B cell (primary cell): ENCODE measurements at regions not wholly inside any gene's neighbourhood (a gene's known extent, or its start where the extent isn't known, plus 50 kb on each side); places are given as distances from the start of the nearest gene placed in this dataset.

Source experiments
- ATAC-seq: fragments of 200-7000 bp; cut with Tn5 transposase; one replicate; pipeline ENCODE4 v1.10.0; 2021; ENCODE audit warnings: low read depth, mild to moderate bottlenecking, moderate number of reproducible peaks, moderate library complexity
- CTCF ChIA-PET: fragments of 350-600 bp; sonication (Branson Sonifier 250); formaldehyde crosslinking; loops from one replicate; lab custom pipeline; 2021; ENCODE audit warnings: antibody characterized with exemption, inconsistent platforms; lab: Charles Lee
- POLR2A ChIA-PET: fragments of 350-600 bp; sonication (Branson Sonifier 250); formaldehyde crosslinking; loops from one replicate; lab custom pipeline; 2021; ENCODE audit warnings: antibody characterized with exemption; lab: Charles Lee
- DNase-seq: peaks from one replicate; pipeline ENCODE4 v3.0.0; 2013
- H2AFZ ChIP-seq: 2 replicates; pipeline ENCODE4 v1.6.1; 2012; ENCODE audit warnings: mild to moderate bottlenecking, low read depth, low read length; ENCODE audit not compliant: insufficient read depth, poor library complexity, severe bottlenecking
- H3K27ac ChIP-seq, 2 donors: 1 replicate in 1 of 2; 2 replicates in 1 of 2; pipeline ENCODE4 v1.5.1; 2012 to 2013; ENCODE audit warnings: low read length in 2 of 2, mild to moderate bottlenecking in 2 of 2, moderate library complexity in 1 of 2
- H3K27me3 ChIP-seq, 4 experiments: fragments of 200-600 bp in 1 of 4; sonication (generic) in 1 of 4; replicated peaks in 1 of 4; 1 replicate in 2 of 4; 2 replicates in 2 of 4; pipeline versions ENCODE4 v1.6.1 to v1.7.0; 2013 to 2016; ENCODE audit warnings: low read length in 3 of 4, mild to moderate bottlenecking in 2 of 4, mixed read lengths in 1 of 4, moderate library complexity in 1 of 4; ENCODE audit not compliant: insufficient read depth in 4 of 4, control insufficient read depth in 3 of 4; ENCODE audit errors: control extremely low read depth in 1 of 4
- H3K36me3 ChIP-seq, 2 experiments: replicated peaks in 1 of 2; 1 replicate in 1 of 2; 2 replicates in 1 of 2; pipeline versions ENCODE4 v1.6.1 to v1.7.1; 2013; ENCODE audit warnings: low read length in 1 of 2; ENCODE audit not compliant: insufficient read depth in 2 of 2, control insufficient read depth in 1 of 2; ENCODE audit errors: control extremely low read depth in 1 of 2, extremely low read depth in 1 of 2
- H3K4me1 ChIP-seq, 2 donors: fragments of 200-600 bp in 1 of 2; sonication (generic) in 1 of 2; 1 replicate in 1 of 2; 2 replicates in 1 of 2; pipeline versions ENCODE4 v1.5.1 to v1.6.1; 2013 to 2017; ENCODE audit warnings: low read length in 2 of 2; ENCODE audit not compliant: control insufficient read depth in 2 of 2, insufficient read depth in 2 of 2
- H3K4me2 ChIP-seq: replicated peaks from 2 replicates; pipeline ENCODE3; 2012; ENCODE audit warnings: mild to moderate bottlenecking, low read depth, low read length; ENCODE audit not compliant: poor library complexity, severe bottlenecking
- H3K4me3 ChIP-seq, 5 experiments: fragments of 200-600 bp in 1 of 5; sonication (generic) in 1 of 5; 1 replicate in 3 of 5; 2 replicates in 2 of 5; pipeline versions ENCODE4 v1.5.1 to v1.7.0; 2011 to 2016; ENCODE audit warnings: low read length in 4 of 5, mild to moderate bottlenecking in 4 of 5, low read depth in 2 of 5, control low read depth in 1 of 5, moderate library complexity in 1 of 5; ENCODE audit not compliant: insufficient read depth in 1 of 5; ENCODE audit errors: control extremely low read depth in 1 of 5, extremely low read depth in 1 of 5
- H3K79me2 ChIP-seq: fragments of 200-600 bp; sonication (generic); one replicate; pipeline ENCODE4 v1.6.0; 2016; ENCODE audit warnings: low read length; ENCODE audit not compliant: control insufficient read depth, insufficient read depth
- H3K9ac ChIP-seq: fragments of 200-600 bp; sonication (generic); 2 replicates; pipeline ENCODE4 v1.6.1; 2017; ENCODE audit warnings: mild to moderate bottlenecking, low read length, moderate library complexity
- H3K9me3 ChIP-seq, 3 donors: one replicate each; pipeline versions ENCODE4 v1.6.1 to v1.7.1; 2013; ENCODE audit warnings: low read length in 2 of 3; ENCODE audit not compliant: control insufficient read depth in 2 of 3, insufficient read depth in 1 of 3; ENCODE audit errors: control extremely low read depth in 1 of 3
- H4K20me1 ChIP-seq: 2 replicates; pipeline ENCODE4 v1.6.0; 2012; ENCODE audit warnings: mild to moderate bottlenecking, low read length; ENCODE audit not compliant: insufficient read depth, control insufficient read depth, poor library complexity, severe bottlenecking
- H3K27ac Mint-ChIP-seq: one replicate; pipeline ENCODE4 v1.8.0; 2021; ENCODE audit warnings: mixed read lengths
- H3K27me3 Mint-ChIP-seq: one replicate; pipeline ENCODE4 v1.8.0; 2021; ENCODE audit warnings: mixed read lengths
- H3K4me1 Mint-ChIP-seq: one replicate; pipeline ENCODE4 v1.8.0; 2021; ENCODE audit warnings: mixed read lengths
- H3K4me3 Mint-ChIP-seq: one replicate; pipeline ENCODE4 v1.8.0; 2021; ENCODE audit warnings: mixed read lengths
- H3K9me3 Mint-ChIP-seq: one replicate; pipeline ENCODE4 v1.8.0; 2022; ENCODE audit warnings: mixed read lengths; ENCODE audit not compliant: insufficient read depth
- WGBS: methylation state at CpG from one replicate; pipeline ENCODE4 v1.1.5; 2013; ENCODE audit warnings: missing lambda C conversion rate; ENCODE audit not compliant: insufficient coverage; 5-methylcytosine and 5-hydroxymethylcytosine counted together
- intact Hi-C: fragments of 100-400 bp; cut with micrococcal nuclease; formaldehyde crosslinking; loops from one replicate; pipeline ENCODE4 v1.10.0; 2022
- TF ChIP-seq, protein P1 (sequence below): fragments of 200-600 bp; IDR thresholded peaks from one replicate; pipeline ENCODE4 v1.8.0; 2022; ENCODE audit warnings: antibody characterized with exemption, mild to moderate bottlenecking

DNA sequence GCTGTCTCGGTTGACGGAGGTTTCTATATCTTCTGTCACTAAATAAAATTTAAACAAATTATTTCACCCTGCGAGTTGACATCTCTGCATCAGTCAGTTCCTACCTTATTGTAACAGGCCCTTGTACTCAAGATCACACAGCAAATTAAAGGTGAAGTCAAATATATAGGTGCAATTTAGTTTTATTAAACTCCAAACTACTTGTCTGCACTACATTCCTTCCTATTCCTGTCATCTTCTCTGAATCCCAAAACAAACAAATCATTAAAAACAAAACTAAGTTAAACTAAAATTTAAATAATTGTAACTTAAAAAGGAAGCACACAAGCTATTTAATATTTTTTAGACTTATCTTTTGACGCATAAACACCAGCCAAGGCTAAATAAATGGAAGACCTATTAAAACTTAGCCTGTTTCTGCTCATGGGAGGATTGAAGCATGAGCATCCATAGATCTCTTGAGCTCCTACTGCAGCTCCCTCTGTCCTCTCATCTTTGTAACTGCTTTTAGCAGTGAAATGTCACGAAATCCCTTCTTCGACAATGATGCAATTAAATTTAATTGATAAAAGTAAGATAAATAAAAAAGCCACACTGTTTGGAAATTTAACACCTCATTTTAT, 1152.3 kb upstream of the GJE1 start:
- ATAC-seq (no peak), DNase-seq (no peak)
- Histone ChIP-seq H2AFZ (no peak overlapping the region), H3K4me1 (no peaks in the 10 kb centered on the region), H3K9me3 (no peaks in the 10 kb centered on the region), H3K9ac (no peak overlapping the region), H3K79me2 (no peaks in the 10 kb centered on the region), H3K36me3 (no peaks in the 10 kb centered on the region), H3K4me3 (no peak overlapping the region), H3K27ac (no peak overlapping the region), H4K20me1 (no peaks in the 10 kb centered on the region), H3K27me3 (no peaks in the 10 kb centered on the region), H3K4me2 (no peak overlapping the region)
- no peak overlapping the region for H3K4me3 Mint-ChIP-seq
- no peaks in the 10 kb centered on the region for H3K9me3 Mint-ChIP-seq
- intact Hi-C loops = no loop called here
- no CpG with 5 or more reads among the region's 6 CpGs for WGBS
- no peak overlapping the region for H3K27ac Mint-ChIP-seq
- H3K27me3 Mint-ChIP-seq = no peaks in the 10 kb centered on the region
- CTCF ChIA-PET = no interaction called here
- H3K4me1 Mint-ChIP-seq = no peaks in the 10 kb centered on the region
- TF ChIP-seq, protein P1, sequence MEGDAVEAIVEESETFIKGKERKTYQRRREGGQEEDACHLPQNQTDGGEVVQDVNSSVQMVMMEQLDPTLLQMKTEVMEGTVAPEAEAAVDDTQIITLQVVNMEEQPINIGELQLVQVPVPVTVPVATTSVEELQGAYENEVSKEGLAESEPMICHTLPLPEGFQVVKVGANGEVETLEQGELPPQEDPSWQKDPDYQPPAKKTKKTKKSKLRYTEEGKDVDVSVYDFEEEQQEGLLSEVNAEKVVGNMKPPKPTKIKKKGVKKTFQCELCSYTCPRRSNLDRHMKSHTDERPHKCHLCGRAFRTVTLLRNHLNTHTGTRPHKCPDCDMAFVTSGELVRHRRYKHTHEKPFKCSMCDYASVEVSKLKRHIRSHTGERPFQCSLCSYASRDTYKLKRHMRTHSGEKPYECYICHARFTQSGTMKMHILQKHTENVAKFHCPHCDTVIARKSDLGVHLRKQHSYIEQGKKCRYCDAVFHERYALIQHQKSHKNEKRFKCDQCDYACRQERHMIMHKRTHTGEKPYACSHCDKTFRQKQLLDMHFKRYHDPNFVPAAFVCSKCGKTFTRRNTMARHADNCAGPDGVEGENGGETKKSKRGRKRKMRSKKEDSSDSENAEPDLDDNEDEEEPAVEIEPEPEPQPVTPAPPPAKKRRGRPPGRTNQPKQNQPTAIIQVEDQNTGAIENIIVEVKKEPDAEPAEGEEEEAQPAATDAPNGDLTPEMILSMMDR = no peak
- POLR2A ChIA-PET = no interaction called here

DNA sequence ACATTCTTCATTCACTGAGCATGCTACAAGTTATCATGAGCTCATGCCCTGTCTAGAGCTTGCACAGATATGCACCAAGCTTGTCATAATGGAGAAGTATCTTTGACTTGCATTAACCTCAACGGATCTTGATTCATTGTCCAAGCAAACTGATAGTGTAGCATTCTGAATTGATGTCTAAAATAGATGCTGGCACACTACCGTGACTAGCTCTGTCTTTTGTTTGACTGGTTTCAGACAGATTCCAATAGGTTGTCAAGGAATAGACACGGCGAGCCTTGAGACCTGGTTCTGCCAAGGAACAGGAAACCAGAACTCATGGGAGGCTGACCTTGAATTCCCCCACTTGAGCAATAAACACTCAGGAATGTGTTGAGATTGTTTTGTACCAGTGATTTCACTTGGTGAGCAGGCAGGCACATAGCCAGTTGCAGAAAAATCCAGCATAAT, 1153.1 kb upstream of the GJE1 start:
- DNase-seq (no peak), ATAC-seq (no peak)
- no peak overlapping the region for H2AFZ ChIP-seq
- no peak overlapping the region for H3K9ac ChIP-seq
- Mint-ChIP-seq H3K27me3 (no peaks in the 10 kb centered on the region), H3K9me3 (no peaks in the 10 kb centered on the region), H3K4me1 (no peaks in the 10 kb centered on the region), H3K27ac (no peak overlapping the region), H3K4me3 (no peak overlapping the region)
- no peak overlapping the region for H3K4me3 ChIP-seq
- H3K4me2 ChIP-seq = no peak overlapping the region
- TF ChIP-seq, protein P1 = no peak
- POLR2A ChIA-PET = no interaction called here
- WGBS = 88% methylated on average over 4 of the region's 4 CpGs
- H3K4me1 ChIP-seq = no peaks in the 10 kb centered on the region
- H3K9me3 ChIP-seq = no peaks in the 10 kb centered on the region
- H3K27me3 ChIP-seq = no peaks in the 10 kb centered on the region
- no peak overlapping the region for H3K27ac ChIP-seq
- CTCF ChIA-PET = no interaction called here
- intact Hi-C loops = no loop called here
- no peaks in the 10 kb centered on the region for H3K79me2 ChIP-seq
- H4K20me1 ChIP-seq = no peaks in the 10 kb centered on the region
- H3K36me3 ChIP-seq = no peaks in the 10 kb centered on the region
